ENCODE measurements at regions not wholly inside any gene's neighbourhood (a gene's known extent, or its start where the extent isn't known, plus 50 kb on each side); places are given as distances from the start of the nearest gene placed in this dataset.
"Not testable (repeated sequence)": the region's sequence is repeated elsewhere in the genome, so short reads cannot be mapped to it uniquely, and the experiment has no call there.

DNA sequence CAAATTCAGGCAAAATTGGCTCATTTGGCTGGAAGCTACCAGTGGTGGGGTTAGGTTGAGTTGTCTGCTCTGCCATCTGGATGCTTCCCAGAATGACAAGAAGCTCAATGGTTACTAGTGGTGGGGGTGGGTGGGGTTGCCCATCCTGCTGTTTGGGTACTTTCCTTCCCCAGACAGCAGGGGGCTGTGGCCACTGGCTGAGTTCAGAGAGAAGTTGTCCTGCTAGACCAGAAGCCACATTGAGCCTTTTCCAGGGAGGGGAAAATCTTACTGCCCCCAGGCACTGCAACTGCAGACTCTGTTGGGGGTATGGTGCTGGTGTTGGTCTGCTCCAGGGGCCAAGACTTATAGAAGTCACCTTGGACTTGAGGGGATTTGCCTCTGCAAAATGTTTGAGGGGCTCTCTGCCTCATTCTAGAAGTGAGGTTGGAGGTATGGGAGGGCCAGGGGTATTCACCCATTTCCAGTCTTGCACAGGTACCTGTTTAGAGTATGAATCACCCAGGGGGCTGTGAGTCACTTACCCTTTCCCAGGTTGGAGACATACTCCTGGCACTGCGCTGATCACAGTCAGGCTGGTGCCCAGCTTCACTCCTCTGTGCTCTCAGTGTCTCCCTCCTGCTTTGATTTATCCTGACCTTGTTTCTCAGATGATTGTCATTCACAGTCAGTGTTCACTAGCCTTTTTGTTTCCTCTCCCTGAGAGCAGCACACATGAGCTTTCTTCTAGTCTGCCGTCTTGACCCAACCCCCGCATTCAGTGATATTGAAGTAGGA is 89.1 kb upstream of the NEGR1 start:
- H3K4me3 ChIP-seq (ENCODE audit: low read depth, low read length): no peak overlapping the region
- no peak for TF ChIP-seq CTCF (IDR thresholded peaks at IDR 0.05; ENCODE audit: low read depth, low read length)
- POLR2A ChIA-PET: no interaction called here
- H3K9me3 ChIP-seq (ENCODE audit: control insufficient read depth, insufficient read depth, low read length): no peaks in the 10 kb centered on the region
- DNase-seq (ENCODE audit: low read depth, low spot score): no peak
- H3K27me3 ChIP-seq (ENCODE audit: control insufficient read depth, insufficient read depth, low read length): no peaks in the 10 kb centered on the region
- no peak overlapping the region for H3K27ac ChIP-seq (ENCODE audit: low read depth, low read length)
- CTCF ChIA-PET: no interaction called here

- CTCF ChIA-PET; H3K9me3 ChIP-seq (ENCODE audit: control insufficient read depth, insufficient read depth, low read length); DNase-seq (ENCODE audit: low read depth, low spot score); H3K27me3 ChIP-seq (ENCODE audit: control insufficient read depth, insufficient read depth, low read length); H3K27ac ChIP-seq (ENCODE audit: low read depth, low read length); POLR2A ChIA-PET; H3K4me3 ChIP-seq (ENCODE audit: low read depth, low read length): not testable (repeated sequence)
Observed at GRCh38 chr1:72370836-72371235, 88.5 kb upstream of the NEGR1 start.

DNA sequence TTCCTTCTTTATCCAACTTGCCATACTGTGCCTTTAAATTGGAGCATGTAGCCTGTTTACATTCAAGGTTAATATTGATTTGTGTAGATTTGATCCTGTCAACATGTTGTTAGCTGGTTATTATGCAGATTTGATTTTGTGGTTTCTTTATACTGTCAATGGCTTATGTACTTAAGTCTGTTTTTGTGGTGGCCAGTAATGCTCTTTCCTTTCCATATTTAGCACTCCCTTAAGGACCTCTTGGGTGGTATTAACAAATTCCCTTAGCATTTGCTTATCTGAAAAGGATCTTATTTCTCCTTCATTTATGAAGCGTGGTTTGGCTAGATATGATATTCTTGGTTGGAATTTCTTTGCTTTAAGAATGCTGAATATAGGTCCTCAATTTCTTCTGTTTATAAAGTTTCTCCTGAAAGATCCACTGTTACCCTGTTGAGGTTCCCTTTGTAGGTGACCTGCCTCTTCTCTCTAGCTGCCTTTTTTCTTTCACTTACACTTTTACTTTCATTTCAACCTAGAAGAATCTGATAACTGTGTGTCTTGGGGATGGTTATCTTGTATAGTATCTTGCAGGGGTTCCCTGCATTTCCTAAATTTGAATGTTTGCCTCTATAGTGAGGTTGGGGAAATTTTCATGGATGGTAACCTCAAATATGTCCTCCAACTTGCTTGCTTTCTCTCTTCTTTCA is 86.9 kb upstream of the NEGR1 start:
- no peak for TF ChIP-seq CTCF (IDR thresholded peaks at IDR 0.05; ENCODE audit: low read depth, low read length)
- no peaks in the 10 kb centered on the region for H3K9me3 ChIP-seq (ENCODE audit: control insufficient read depth, insufficient read depth, low read length)
- DNase-seq (ENCODE audit: low read depth, low spot score): no peak
- H3K27ac ChIP-seq (ENCODE audit: low read depth, low read length): no peak overlapping the region
- H3K27me3 ChIP-seq (ENCODE audit: control insufficient read depth, insufficient read depth, low read length): no peaks in the 10 kb centered on the region
- ChIA-PET POLR2A (no interaction called here), CTCF (no interaction called here)
- H3K4me3 ChIP-seq (ENCODE audit: low read depth, low read length): no peak overlapping the region

DNA sequence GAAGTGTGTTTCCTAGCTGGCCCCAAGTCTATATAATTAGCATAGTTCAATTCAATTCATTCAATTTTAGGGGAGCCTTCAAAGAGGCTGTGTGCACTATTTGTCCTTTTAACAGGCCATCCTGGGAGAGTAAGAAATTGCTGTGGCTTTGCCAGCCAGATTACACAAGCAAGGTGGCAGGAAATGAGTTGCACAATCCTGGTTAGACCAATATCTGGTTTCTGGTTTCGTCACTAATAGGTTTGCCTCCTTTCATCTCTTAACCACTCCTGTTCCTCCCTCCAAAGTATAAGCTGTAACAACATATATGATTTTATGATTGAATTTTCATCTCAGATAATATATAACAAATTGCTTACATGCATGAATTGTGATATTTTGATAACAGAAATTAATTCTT is 84.1 kb upstream of the NEGR1 start:
- H3K4me3 ChIP-seq (ENCODE audit: low read depth, low read length): no peak overlapping the region
- ChIA-PET CTCF (no interaction called here), POLR2A (no interaction called here)
- no peak overlapping the region for H3K27ac ChIP-seq (ENCODE audit: low read depth, low read length)
- H3K9me3 ChIP-seq (ENCODE audit: control insufficient read depth, insufficient read depth, low read length): no peaks in the 10 kb centered on the region
- H3K27me3 ChIP-seq (ENCODE audit: control insufficient read depth, insufficient read depth, low read length): no peaks in the 10 kb centered on the region
- no peak for TF ChIP-seq CTCF (IDR thresholded peaks at IDR 0.05; ENCODE audit: low read depth, low read length)
- DNase-seq (ENCODE audit: low read depth, low spot score): no peak

DNA sequence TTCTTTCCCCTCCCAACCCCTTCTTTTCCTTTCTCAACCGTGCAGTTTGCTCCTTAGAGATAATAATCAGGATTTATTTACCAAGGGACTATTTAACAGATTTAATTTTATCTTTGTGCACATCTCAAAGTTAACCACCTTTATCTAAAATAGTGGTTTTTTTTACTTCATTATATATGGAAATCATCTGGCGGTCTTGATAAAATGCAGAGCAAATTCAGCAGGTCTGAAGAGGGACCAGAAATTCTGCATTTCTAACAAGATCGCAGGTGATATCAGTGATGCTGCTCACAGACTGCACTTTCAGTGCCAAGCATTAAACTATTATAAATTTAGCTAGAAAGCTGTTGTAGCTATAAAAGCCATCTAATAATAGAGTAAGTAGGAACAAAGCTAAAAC is 83.4 kb upstream of the NEGR1 start:
- ChIA-PET POLR2A (interaction anchor here (0.6 kb wide), 1 partner anchor 81 kb away, joined by 3 read pairs; no protein-coding TSS in a partner anchor), CTCF (no interaction called here)

More for the DNA sequence above, 83.4 kb upstream of the NEGR1 start:
- Histone ChIP-seq H3K27me3 (ENCODE audit: control insufficient read depth, insufficient read depth, low read length) (no peaks in the 10 kb centered on the region), H3K4me3 (ENCODE audit: low read depth, low read length) (no peak overlapping the region), H3K9me3 (ENCODE audit: control insufficient read depth, insufficient read depth, low read length) (no peaks in the 10 kb centered on the region), H3K27ac (ENCODE audit: low read depth, low read length) (no peak overlapping the region)
- no peak for DNase-seq (ENCODE audit: low read depth, low spot score)
- no peak for TF ChIP-seq CTCF (IDR thresholded peaks at IDR 0.05; ENCODE audit: low read depth, low read length)
